SK-N-SH (cell line): ENCODE measurements at regions not wholly inside any gene's neighbourhood (a gene's known extent, or its start where the extent isn't known, plus 50 kb on each side); places are given as distances from the start of the nearest gene placed in this dataset.
A peak's percentile ranks its signal among the peaks of the same experiment; 100 is the strongest.

Experiments used
- CTCF ChIA-PET: fragments of 300-600, 350-600 bp; formaldehyde crosslinking; extraction: SDS; loops from one replicate; lab custom pipeline; 2021; lab: Yijun Ruan, JAX
- POLR2A ChIA-PET: fragments of 350-600 bp; sonication (Branson Sonifier 250); formaldehyde crosslinking; extraction: SDS; loops from one replicate; lab custom pipeline; 2020; ENCODE audit warnings: antibody characterized with exemption, inconsistent platforms; lab: Yijun Ruan, JAX
- DNase-seq: peaks from one replicate; pipeline ENCODE4 v3.0.0; 2012
- H2AFZ ChIP-seq: fragments of 200-600 bp; sonication (generic); 2 replicates; pipeline ENCODE4 v1.8.1; 2016; ENCODE audit warnings: antibody characterized with exemption, mild to moderate bottlenecking, low read depth
- H3F3A ChIP-seq: fragments of 200-600 bp; sonication (generic); replicated peaks from 2 replicates; pipeline ENCODE3; 2016; ENCODE audit warnings: antibody characterized with exemption, mild to moderate bottlenecking; ENCODE audit not compliant: insufficient read depth
- H3K27ac ChIP-seq, 2 experiments: fragments of 200-500 bp in 1 of 2; fragments of 200-600 bp in 1 of 2; sonication (Bioruptor generic) in 1 of 2; sonication (generic), shearing (Covaris generic) in 1 of 2; 2 replicates each; pipeline versions ENCODE4 v1.5.1 to v1.6.1; 2014 to 2016; ENCODE audit warnings: low read depth in 2 of 2, inconsistent platforms in 1 of 2, low read length in 1 of 2, mild to moderate bottlenecking in 1 of 2, mixed read lengths in 1 of 2
- H3K27me3 ChIP-seq: fragments of 200-600 bp; sonication (generic), shearing (Covaris generic); 2 replicates; pipeline ENCODE4 v1.6.1; 2016; ENCODE audit warnings: mixed run types; ENCODE audit not compliant: insufficient read depth
- H3K36me3 ChIP-seq, 2 experiments: fragments of 200-500 bp in 1 of 2; fragments of 200-600 bp in 1 of 2; sonication (Bioruptor generic) in 1 of 2; sonication (generic) in 1 of 2; replicated peaks in 1 of 2; 2 replicates each; pipeline versions ENCODE3 to v1.5.1; 2014 to 2016; ENCODE audit warnings: low read length in 1 of 2, mild to moderate bottlenecking in 1 of 2; ENCODE audit not compliant: insufficient read depth in 2 of 2, control insufficient read depth in 1 of 2
- H3K4me1 ChIP-seq, 2 experiments: fragments of 200-500 bp in 1 of 2; fragments of 200-600 bp in 1 of 2; sonication (Bioruptor generic) in 1 of 2; sonication (generic), shearing (Covaris generic) in 1 of 2; 2 replicates each; pipeline versions ENCODE4 v1.5.1 to v1.6.1; 2014 to 2016; ENCODE audit warnings: low read depth in 1 of 2, low read length in 1 of 2, mixed run types in 1 of 2; ENCODE audit not compliant: insufficient read depth in 2 of 2, control insufficient read depth in 1 of 2
- H3K4me2 ChIP-seq: fragments of 200-600 bp; sonication (generic), shearing (Covaris generic); 2 replicates; pipeline ENCODE4 v1.6.1; 2017; ENCODE audit warnings: mixed run types
- H3K4me3 ChIP-seq, 2 experiments: fragments of 200-500 bp in 1 of 2; fragments of 200-600 bp in 1 of 2; sonication (Bioruptor generic) in 1 of 2; sonication (generic), shearing (Covaris generic) in 1 of 2; 2 replicates each; pipeline versions ENCODE4 v1.5.1 to v1.8.1; 2014 to 2016; ENCODE audit warnings: low read depth in 2 of 2, inconsistent platforms in 1 of 2, low read length in 1 of 2, mild to moderate bottlenecking in 1 of 2, mixed read lengths in 1 of 2, moderate library complexity in 1 of 2
- H3K79me2 ChIP-seq: fragments of 200-600 bp; sonication (generic); 2 replicates; pipeline ENCODE4 v1.8.1; 2017; ENCODE audit warnings: mild to moderate bottlenecking; ENCODE audit not compliant: insufficient read depth
- H3K9ac ChIP-seq: fragments of 200-600 bp; sonication (generic); 2 replicates; pipeline ENCODE4 v1.6.1; 2017; ENCODE audit warnings: mixed run types
- H3K9me2 ChIP-seq: fragments of 200-600 bp; sonication (generic); 2 replicates; pipeline ENCODE4 v1.6.1; 2017; ENCODE audit warnings: mixed run types
- H3K9me3 ChIP-seq: fragments of 200-600 bp; sonication (generic); 2 replicates; pipeline ENCODE4 v1.6.1; 2017; ENCODE audit warnings: mixed run types, mild to moderate bottlenecking, moderate library complexity
- H4K20me1 ChIP-seq: fragments of 200-600 bp; sonication (generic); 2 replicates; pipeline ENCODE4 v1.6.1; 2017; ENCODE audit warnings: mild to moderate bottlenecking, mixed run types; ENCODE audit not compliant: insufficient read depth
- CHD2 ChIP-seq: fragments of 150-350 bp; IDR thresholded peaks from 2 replicates; pipeline ENCODE4 v1.6.1; 2018; ENCODE audit warnings: low read length; ENCODE audit not compliant: partially characterized antibody
- CTCF ChIP-seq: fragments of 200-600 bp; sonication (generic); IDR thresholded peaks from 2 replicates; pipeline ENCODE4 v1.6.1; 2017; ENCODE audit warnings: antibody characterized with exemption, mild to moderate bottlenecking, moderate library complexity
- ELF1 ChIP-seq: IDR thresholded peaks from 2 replicates; pipeline ENCODE4 v1.4.0; 2012
- EP300 ChIP-seq, 2 experiments: IDR thresholded peaks; 2 replicates each; pipeline versions ENCODE4 v1.4.0 to v1.6.1; 2012; ENCODE audit warnings: borderline replicate concordance in 1 of 2, low read depth in 1 of 2, low read length in 1 of 2
- FOXM1 ChIP-seq: IDR thresholded peaks from 2 replicates; pipeline ENCODE4 v1.4.0; 2012; ENCODE audit warnings: low read depth, mild to moderate bottlenecking
- GABPA ChIP-seq: IDR thresholded peaks from 2 replicates; pipeline ENCODE4 v1.4.0; 2012; ENCODE audit warnings: low read depth, mild to moderate bottlenecking
- JUND ChIP-seq: IDR thresholded peaks from 2 replicates; pipeline ENCODE4 v1.4.0; 2012
- MEF2A ChIP-seq: IDR thresholded peaks from 2 replicates; pipeline ENCODE4 v1.4.0; 2012; ENCODE audit warnings: low read depth, borderline replicate concordance
- MXI1 ChIP-seq: IDR thresholded peaks from 2 replicates; pipeline ENCODE4 v1.6.1; 2012; ENCODE audit warnings: mild to moderate bottlenecking, low read depth, low read length, improper control_type of control experiment
- NRF1 ChIP-seq: IDR thresholded peaks from 2 replicates; pipeline ENCODE4 v1.6.1; 2012; ENCODE audit warnings: low read depth, mild to moderate bottlenecking, low read length
- POLR2AphosphoS5 ChIP-seq: IDR thresholded peaks from 2 replicates; pipeline ENCODE4 v1.6.1; 2012; ENCODE audit warnings: low read depth, low read length
- RAD21 ChIP-seq: IDR thresholded peaks from 2 replicates; pipeline ENCODE4 v1.6.1; 2012; ENCODE audit warnings: mild to moderate bottlenecking, low read length
- RCOR1 ChIP-seq: fragments of 150-350 bp; IDR thresholded peaks from 2 replicates; pipeline ENCODE4 v1.6.1; 2017; ENCODE audit warnings: antibody characterized with exemption, low read length
- RXRA ChIP-seq: IDR thresholded peaks from 2 replicates; pipeline ENCODE4 v1.4.0; 2012; ENCODE audit warnings: low read depth, mild to moderate bottlenecking, borderline replicate concordance
- SIN3A ChIP-seq: IDR thresholded peaks from 2 replicates; pipeline ENCODE4 v1.6.1; 2012; ENCODE audit warnings: low read depth, mild to moderate bottlenecking, low read length, moderate library complexity, borderline replicate concordance
- SMC3 ChIP-seq: IDR thresholded peaks from 2 replicates; pipeline ENCODE4 v1.6.1; 2012; ENCODE audit warnings: low read depth, low read length, improper control_type of control experiment
- TAF1 ChIP-seq: IDR thresholded peaks from 2 replicates; pipeline ENCODE4 v1.6.1; 2012; ENCODE audit warnings: low read depth, mild to moderate bottlenecking, low read length, moderate library complexity, borderline replicate concordance
- TCF12 ChIP-seq: IDR thresholded peaks from 2 replicates; pipeline ENCODE4 v1.4.0; 2012
- TEAD4 ChIP-seq: IDR thresholded peaks from 2 replicates; pipeline ENCODE4 v1.4.0; 2012; ENCODE audit warnings: mild to moderate bottlenecking, borderline replicate concordance; ENCODE audit not compliant: insufficient read depth
- USF1 ChIP-seq: IDR thresholded peaks from 2 replicates; pipeline ENCODE4 v1.4.0; 2012; ENCODE audit warnings: low read depth, borderline replicate concordance
- ZBTB33 ChIP-seq: IDR thresholded peaks from 2 replicates; pipeline ENCODE4 v1.4.0; 2012; ENCODE audit warnings: low read depth, borderline replicate concordance
- WGBS: methylation state at CpG from one replicate; pipeline ENCODE4 v1.1.6; 2017; ENCODE audit warnings: low lambda C conversion rate; 5-methylcytosine and 5-hydroxymethylcytosine counted together
- TF ChIP-seq, protein P1 (sequence below): IDR thresholded peaks from 2 replicates; pipeline ENCODE4 v1.6.1; 2012; ENCODE audit warnings: mild to moderate bottlenecking, low read depth, low read length, moderate library complexity

DNA sequence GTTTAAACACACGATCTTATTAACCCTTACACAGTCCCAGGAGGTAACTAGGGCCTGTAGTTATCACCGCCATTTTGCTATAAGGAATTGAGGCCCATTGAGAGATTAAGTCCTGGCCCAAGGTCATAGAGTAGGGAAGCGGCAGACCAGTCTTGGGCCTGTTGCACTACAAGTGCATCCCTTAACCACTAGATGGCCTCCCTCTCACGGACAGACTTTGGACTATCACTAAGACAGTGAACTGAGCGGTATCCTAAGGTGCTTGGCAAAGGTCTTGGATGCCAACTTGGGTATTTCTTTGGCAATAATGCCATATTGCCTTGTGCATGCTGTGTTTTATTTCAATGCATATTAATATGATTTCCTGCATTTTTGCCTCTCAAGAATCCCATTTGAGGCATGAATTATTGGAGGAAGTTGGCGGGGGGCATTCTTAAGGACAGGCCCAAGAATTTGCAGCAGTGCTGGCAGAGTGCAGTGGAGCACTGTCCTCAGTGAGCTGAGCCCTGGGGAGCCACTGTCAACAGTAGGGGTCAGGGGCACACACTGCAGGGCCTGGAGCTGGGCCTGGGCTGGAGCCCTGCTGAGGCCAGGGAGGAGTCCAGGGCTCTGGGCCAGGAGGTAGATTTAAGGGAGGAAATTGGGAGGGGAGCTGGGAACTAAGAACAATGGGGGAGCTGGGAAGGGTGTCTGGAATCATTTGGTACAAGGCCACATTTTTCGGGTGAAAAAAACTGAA is 147.4 kb downstream of the SMIM20 start:
- WGBS, result 52% methylated on average over 7 of the region's 7 CpGs
- no peaks in the 10 kb centered on the region for H3K9me2 ChIP-seq
- H3F3A ChIP-seq, result no peaks in the 10 kb centered on the region
- no peaks in the 10 kb centered on the region for H4K20me1 ChIP-seq
- no peak overlapping the region for H2AFZ ChIP-seq
- H3K9ac ChIP-seq, result no peak overlapping the region
- CTCF ChIA-PET, result interaction anchor here (0.6 to 2.0 kb wide), 11 partner anchors 11 to 350 kb away, joined by 3 to 7 read pairs (median 3); no protein-coding TSS in a partner anchor
- no peak overlapping the region for H3K4me3 ChIP-seq
- no peaks in the 10 kb centered on the region for H3K79me2 ChIP-seq
- no peaks in the 10 kb centered on the region for H3K36me3 ChIP-seq
- H3K27ac ChIP-seq, result no peak overlapping the region
- peak; percentile 55 for DNase-seq
- POLR2A ChIA-PET, result no interaction called here
- TF ChIP-seq TEAD4, result no peak
- TF ChIP-seq RAD21, result peak; percentile 72
- no peak for TF ChIP-seq RXRA
- TF ChIP-seq MXI1, result no peak
- no peak for TF ChIP-seq USF1
- TF ChIP-seq TAF1, result no peak
- TF ChIP-seq MEF2A, result no peak
- no peak for TF ChIP-seq RCOR1
- no peak for TF ChIP-seq ZBTB33
- TF ChIP-seq POLR2AphosphoS5, result no peak
- no peak for TF ChIP-seq NRF1
- peak; percentile 62 for TF ChIP-seq CTCF
- no peak for TF ChIP-seq FOXM1
- TF ChIP-seq TCF12, result no peak
- TF ChIP-seq SMC3, result peak; percentile 65
- TF ChIP-seq, protein P1, sequence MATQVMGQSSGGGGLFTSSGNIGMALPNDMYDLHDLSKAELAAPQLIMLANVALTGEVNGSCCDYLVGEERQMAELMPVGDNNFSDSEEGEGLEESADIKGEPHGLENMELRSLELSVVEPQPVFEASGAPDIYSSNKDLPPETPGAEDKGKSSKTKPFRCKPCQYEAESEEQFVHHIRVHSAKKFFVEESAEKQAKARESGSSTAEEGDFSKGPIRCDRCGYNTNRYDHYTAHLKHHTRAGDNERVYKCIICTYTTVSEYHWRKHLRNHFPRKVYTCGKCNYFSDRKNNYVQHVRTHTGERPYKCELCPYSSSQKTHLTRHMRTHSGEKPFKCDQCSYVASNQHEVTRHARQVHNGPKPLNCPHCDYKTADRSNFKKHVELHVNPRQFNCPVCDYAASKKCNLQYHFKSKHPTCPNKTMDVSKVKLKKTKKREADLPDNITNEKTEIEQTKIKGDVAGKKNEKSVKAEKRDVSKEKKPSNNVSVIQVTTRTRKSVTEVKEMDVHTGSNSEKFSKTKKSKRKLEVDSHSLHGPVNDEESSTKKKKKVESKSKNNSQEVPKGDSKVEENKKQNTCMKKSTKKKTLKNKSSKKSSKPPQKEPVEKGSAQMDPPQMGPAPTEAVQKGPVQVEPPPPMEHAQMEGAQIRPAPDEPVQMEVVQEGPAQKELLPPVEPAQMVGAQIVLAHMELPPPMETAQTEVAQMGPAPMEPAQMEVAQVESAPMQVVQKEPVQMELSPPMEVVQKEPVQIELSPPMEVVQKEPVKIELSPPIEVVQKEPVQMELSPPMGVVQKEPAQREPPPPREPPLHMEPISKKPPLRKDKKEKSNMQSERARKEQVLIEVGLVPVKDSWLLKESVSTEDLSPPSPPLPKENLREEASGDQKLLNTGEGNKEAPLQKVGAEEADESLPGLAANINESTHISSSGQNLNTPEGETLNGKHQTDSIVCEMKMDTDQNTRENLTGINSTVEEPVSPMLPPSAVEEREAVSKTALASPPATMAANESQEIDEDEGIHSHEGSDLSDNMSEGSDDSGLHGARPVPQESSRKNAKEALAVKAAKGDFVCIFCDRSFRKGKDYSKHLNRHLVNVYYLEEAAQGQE, result no peak
- TF ChIP-seq EP300 (IDR thresholded peaks at IDR 0.05; ENCODE audit: borderline replicate concordance in 1 of 2, low read depth in 1 of 2, low read length in 1 of 2), result no peak
- no peak for TF ChIP-seq CHD2
- no peak for TF ChIP-seq ELF1
- TF ChIP-seq GABPA, result no peak
- TF ChIP-seq JUND, result no peak
- no peak for TF ChIP-seq SIN3A
- H3K9me3 ChIP-seq, result no peaks in the 10 kb centered on the region
- no peaks in the 10 kb centered on the region for H3K27me3 ChIP-seq
- H3K4me1 ChIP-seq, result peaks cover 0 to 5% of the 10 kb centered on the region in 2 experiments; a peak in 1 of 4 replicates
- H3K4me2 ChIP-seq, result no peak overlapping the region
